Naive thymus-derived CD8-positive, alpha-beta T cell (primary cell): ENCODE measurements at regions not wholly inside any gene's neighbourhood (a gene's known extent, or its start where the extent isn't known, plus 50 kb on each side); places are given as distances from the start of the nearest gene placed in this dataset.
"Not testable (repeated sequence)": the region's sequence is repeated elsewhere in the genome, so short reads cannot be mapped to it uniquely, and the experiment has no call there.

ENCODE experiments used
- ATAC-seq, 2 donors: fragments of 150-1000 bp; cut with Tn5 transposase in 1 of 2; sonication (Bioruptor Pico), chemical (Tn5 transposase) in 1 of 2; 1 replicate in 1 of 2; 2 replicates in 1 of 2; pipeline ENCODE4 v1.10.0; 2021; ENCODE audit warnings: mild to moderate bottlenecking in 2 of 2, moderate library complexity in 2 of 2
- POLR2A ChIA-PET: fragments of 350-600 bp; sonication (Branson Sonifier 250); formaldehyde crosslinking; loops from one replicate; lab custom pipeline; 2021; ENCODE audit warnings: antibody characterized with exemption; lab: Charles Lee
- DNase-seq, 10 donors: peaks; one replicate each; pipeline versions ENCODE4 v3.0.0 to v3.0.0-alpha.2; 2020 to 2022
- H3K27ac Mint-ChIP-seq, 10 donors: one replicate each; pipeline ENCODE4 v1.8.0; 2020 to 2022; ENCODE audit warnings: mild to moderate bottlenecking in 10 of 10, mixed read lengths in 10 of 10, moderate library complexity in 4 of 10, inconsistent platforms in 1 of 10
- H3K27me3 Mint-ChIP-seq, 5 donors: one replicate each; pipeline ENCODE4 v1.8.0; 2021 to 2022; ENCODE audit warnings: mixed read lengths in 5 of 5
- H3K36me3 Mint-ChIP-seq, 3 donors: one replicate each; pipeline ENCODE4 v1.8.0; 2020 to 2022; ENCODE audit warnings: mixed read lengths in 3 of 3, mild to moderate bottlenecking in 2 of 3, inconsistent platforms in 1 of 3
- H3K4me1 Mint-ChIP-seq, 4 donors: one replicate each; pipeline ENCODE4 v1.8.0; 2021 to 2022; ENCODE audit warnings: mixed read lengths in 4 of 4
- H3K4me3 Mint-ChIP-seq, 10 donors: one replicate each; pipeline ENCODE4 v1.8.0; 2020 to 2022; ENCODE audit warnings: mild to moderate bottlenecking in 10 of 10, mixed read lengths in 10 of 10, moderate library complexity in 6 of 10, inconsistent platforms in 1 of 10
- H3K9me3 Mint-ChIP-seq, 9 donors: one replicate each; pipeline ENCODE4 v1.8.0; 2020 to 2022; ENCODE audit warnings: mixed read lengths in 9 of 9, mild to moderate bottlenecking in 3 of 9, inconsistent platforms in 1 of 9, moderate library complexity in 1 of 9

DNA sequence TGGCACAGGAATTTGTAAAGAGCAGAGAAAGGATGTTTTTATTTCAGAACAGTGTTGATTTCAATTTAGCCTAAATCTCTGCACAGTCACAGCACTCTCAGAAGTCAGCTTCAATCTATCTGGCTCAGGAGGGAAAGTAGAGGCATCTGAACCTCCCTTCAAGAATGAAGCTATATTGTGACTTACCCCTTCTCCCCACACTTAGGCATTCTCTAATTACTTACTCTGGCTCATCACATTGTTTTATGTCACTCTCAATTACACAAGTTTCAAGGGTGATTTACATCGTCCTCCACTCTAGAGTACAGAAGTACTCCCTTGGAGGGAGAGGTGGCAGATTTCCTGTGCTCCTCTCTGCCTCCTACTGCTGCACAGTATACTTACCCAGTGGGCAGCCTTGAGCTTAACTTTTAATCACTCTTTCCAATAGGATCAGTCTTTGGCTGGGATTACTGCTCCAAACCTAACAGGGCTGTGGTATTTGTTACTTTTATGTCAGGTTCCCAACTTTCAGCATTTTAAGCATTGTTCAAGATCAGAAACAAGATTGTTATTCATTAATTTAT is 211.4 kb downstream of the AASDHPPT start:
- H3K36me3 Mint-ChIP-seq = no peaks in the 10 kb centered on the region
- H3K4me3 Mint-ChIP-seq = no peak overlapping the region
- DNase-seq (no peak), ATAC-seq (no peak)
- H3K27ac Mint-ChIP-seq = no peak overlapping the region
- no peaks in the 10 kb centered on the region for H3K4me1 Mint-ChIP-seq
- no peaks in the 10 kb centered on the region for H3K27me3 Mint-ChIP-seq
- POLR2A ChIA-PET = no interaction called here
- H3K9me3 Mint-ChIP-seq = peaks cover 0 to 4% (median 0%) of the 10 kb centered on the region in 9 donors

DNA sequence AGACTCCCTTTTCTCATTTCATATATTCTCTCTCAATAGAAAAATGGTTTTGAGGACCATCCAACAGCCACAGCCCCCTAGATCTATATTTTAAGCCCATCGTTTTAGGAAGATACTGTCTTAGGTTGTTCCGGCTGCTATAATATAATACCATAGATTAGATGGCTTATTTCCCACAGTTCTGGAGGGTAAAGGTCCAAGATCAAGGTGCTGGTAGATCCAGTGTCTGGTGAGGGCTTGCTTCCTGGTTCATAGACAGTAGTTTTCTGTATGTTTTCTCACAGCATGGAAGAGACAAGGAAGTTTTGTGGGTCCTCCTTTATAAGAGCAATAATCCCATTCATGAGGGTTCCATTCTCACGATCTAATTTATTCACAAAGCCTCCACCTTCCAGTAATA is 215.1 kb downstream of the AASDHPPT start:
- H3K27ac Mint-ChIP-seq = no peak overlapping the region
- ATAC-seq = no peak
- no peak overlapping the region for H3K4me3 Mint-ChIP-seq
- POLR2A ChIA-PET = no interaction called here
- H3K27me3 Mint-ChIP-seq = peaks cover 0 to 4% (median 0%) of the 10 kb centered on the region in 5 donors
- H3K9me3 Mint-ChIP-seq = peaks cover 0 to 8% (median 3%) of the 10 kb centered on the region in 9 donors
- H3K36me3 Mint-ChIP-seq = no peaks in the 10 kb centered on the region
- H3K4me1 Mint-ChIP-seq = no peaks in the 10 kb centered on the region
- no peak for DNase-seq

DNA sequence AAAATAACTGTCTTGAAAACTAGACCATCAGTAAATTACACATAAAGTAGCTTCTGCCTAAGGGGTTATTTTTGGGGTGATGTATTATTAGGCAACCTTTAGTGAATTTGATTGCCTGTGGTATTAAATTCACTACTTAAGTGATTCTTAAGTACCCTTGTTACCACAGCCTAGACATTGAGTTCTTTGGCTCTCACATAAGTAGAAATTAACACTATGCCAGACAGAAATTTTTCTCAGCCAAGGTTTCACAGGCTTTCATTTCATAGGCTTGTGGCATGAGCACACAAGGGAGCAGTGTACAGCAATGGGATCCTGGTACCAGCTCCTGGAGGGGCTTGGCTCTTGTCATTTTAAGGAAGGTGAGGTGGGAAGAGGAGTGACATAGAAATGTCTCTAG is 218.5 kb downstream of the AASDHPPT start:
- Mint-ChIP-seq H3K9me3 (peaks cover 0 to 18% (median 10%) of the 10 kb centered on the region in 9 donors), H3K27ac (no peak overlapping the region), H3K4me1 (no peaks in the 10 kb centered on the region), H3K4me3 (no peak overlapping the region), H3K27me3 (peaks cover 0 to 4% (median 0%) of the 10 kb centered on the region in 5 donors), H3K36me3 (no peaks in the 10 kb centered on the region)
- ATAC-seq (no peak), DNase-seq (no peak)
- POLR2A ChIA-PET = no interaction called here

DNA sequence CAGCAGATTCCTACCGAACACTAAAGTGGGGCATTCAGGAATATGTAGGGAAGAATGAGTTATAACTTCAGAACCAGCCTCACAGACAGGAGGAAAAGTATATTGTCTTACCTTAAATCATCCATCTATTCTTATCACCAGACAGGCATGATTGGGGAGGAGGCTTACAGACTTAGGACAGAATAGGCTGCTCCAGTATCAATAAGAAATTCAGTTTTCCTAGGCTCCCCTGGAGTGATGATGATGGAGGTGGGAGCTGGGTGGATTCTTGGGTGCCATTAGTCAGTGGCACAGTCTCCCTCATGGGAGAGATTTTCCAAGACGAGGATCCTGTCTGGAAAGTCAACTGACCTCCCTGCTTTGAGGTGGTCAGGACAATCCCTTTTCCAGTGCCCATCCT is 225.0 kb downstream of the AASDHPPT start:
- Mint-ChIP-seq H3K4me3 (no peak overlapping the region), H3K9me3 (peaks cover 10 to 57% (median 28%) of the 10 kb centered on the region in 9 donors), H3K4me1 (no peaks in the 10 kb centered on the region), H3K36me3 (peaks cover 0 to 18% (median 2%) of the 10 kb centered on the region in 3 donors), H3K27ac (no peak overlapping the region), H3K27me3 (peaks cover 0 to 4% (median 0%) of the 10 kb centered on the region in 5 donors)
- no peak for DNase-seq
- POLR2A ChIA-PET = no interaction called here
- no peak for ATAC-seq

DNA sequence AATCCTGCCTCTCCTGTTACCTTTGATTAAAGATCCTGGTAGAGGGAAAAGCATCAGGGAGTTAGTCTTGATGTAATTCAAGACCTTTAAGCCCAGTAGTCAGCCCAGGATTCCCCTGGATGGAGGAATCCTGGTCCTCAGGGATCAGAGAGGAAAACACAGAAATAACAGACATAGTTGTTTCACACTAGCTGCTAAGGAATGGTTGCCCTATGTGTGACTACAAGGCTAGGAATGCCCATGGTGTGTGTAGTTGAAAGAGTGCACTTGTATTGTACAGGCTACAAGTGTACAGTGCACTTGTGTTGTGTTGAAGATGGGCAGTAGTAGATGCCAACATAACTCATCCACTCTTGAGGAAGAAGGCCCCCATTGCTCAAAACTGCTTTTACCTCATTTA is 226.8 kb downstream of the AASDHPPT start:
- DNase-seq (no peak), ATAC-seq (no peak)
- Mint-ChIP-seq H3K4me1 (no peaks in the 10 kb centered on the region), H3K9me3 (peaks cover 5 to 53% (median 27%) of the 10 kb centered on the region in 9 donors), H3K27ac (no peak overlapping the region), H3K27me3 (peaks cover 0 to 4% (median 0%) of the 10 kb centered on the region in 5 donors), H3K4me3 (no peak overlapping the region), H3K36me3 (peaks cover 0 to 18% (median 2%) of the 10 kb centered on the region in 3 donors)
- POLR2A ChIA-PET = no interaction called here

DNA sequence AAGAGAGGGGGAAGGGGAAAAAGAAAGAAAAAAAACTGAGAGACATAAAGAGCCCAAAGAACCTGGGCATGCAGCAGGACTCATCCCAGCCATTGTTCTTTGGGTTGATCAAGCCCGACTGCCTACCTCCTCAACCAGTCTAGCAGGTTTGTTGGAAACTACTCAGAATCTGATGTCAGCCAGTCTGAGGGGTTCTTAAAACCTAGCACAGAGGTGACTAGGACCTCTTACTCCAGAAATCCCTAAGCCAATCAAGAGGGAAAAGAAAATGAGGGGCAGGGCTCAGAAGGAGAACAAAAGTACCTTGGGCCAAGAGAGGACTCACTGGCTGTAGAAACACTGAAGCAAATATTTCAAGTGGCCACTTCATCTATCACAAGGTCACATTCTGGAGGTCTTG is 228.0 kb downstream of the AASDHPPT start:
- Mint-ChIP-seq H3K27me3 (peaks cover 0 to 4% (median 0%) of the 10 kb centered on the region in 5 donors), H3K4me1 (no peaks in the 10 kb centered on the region), H3K36me3 (peaks cover 0 to 18% (median 2%) of the 10 kb centered on the region in 3 donors), H3K4me3 (no peak overlapping the region), H3K27ac (no peak overlapping the region), H3K9me3 (peaks cover 5 to 45% (median 28%) of the 10 kb centered on the region in 9 donors)
- POLR2A ChIA-PET = no interaction called here
- no peak for ATAC-seq
- DNase-seq = no peak

DNA sequence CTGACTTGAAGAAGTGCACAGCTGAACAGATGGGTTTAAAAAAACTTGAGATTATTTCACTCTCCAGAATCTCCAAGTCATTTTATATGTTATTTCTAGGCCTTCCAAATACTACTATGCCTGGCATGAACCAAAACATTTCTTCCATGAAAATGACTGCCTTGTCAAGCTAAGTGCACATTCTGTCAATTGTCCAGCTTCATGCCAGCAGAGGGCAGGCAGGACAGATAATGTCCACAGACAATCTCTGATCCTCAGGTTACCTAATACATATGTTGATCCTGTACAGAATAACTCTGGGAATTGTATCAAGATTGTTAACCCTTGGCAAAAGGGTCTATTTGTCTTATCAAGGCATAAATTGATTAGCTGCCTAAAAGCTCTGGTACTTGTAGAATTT is 229.5 kb downstream of the AASDHPPT start:
- Mint-ChIP-seq H3K4me1 (no peaks in the 10 kb centered on the region), H3K27ac (no peak overlapping the region), H3K4me3 (no peak overlapping the region), H3K9me3 (peaks cover 6 to 37% (median 24%) of the 10 kb centered on the region in 9 donors), H3K36me3 (peaks cover 0 to 18% (median 2%) of the 10 kb centered on the region in 3 donors), H3K27me3 (peaks cover 0 to 4% (median 0%) of the 10 kb centered on the region in 5 donors)
- ATAC-seq (no peak), DNase-seq (no peak)
- POLR2A ChIA-PET = no interaction called here

DNA sequence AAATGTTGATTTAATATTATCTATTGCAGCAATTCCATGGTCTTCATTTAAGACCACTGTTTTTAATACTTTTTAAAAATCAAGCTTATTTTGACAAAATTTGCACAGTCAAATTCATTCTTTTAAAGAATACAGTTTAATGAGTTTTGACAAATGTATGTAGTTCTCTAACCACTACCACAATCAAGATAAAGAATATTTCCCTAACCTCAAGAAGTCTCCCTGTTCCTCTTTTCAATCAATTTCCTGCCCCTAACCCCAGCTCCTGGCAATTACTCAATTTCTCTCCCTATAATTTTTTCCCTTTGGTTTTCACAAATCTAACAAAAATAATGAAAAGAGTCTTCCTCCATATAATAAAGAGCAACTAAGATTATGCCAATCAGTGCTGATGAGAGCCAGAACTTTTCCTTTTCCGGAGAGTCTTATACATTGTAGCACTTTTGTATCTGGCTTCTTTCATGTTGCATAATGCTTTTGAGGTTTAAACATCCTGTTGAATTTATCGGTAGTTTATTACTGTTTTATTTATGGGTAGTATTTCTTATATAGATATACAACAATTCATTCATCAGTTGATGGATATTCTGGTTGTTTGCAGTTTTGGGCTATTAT is 231.7 kb downstream of the AASDHPPT start:
- Mint-ChIP-seq H3K36me3 (peaks cover 0 to 3% (median 0%) of the 10 kb centered on the region in 3 donors), H3K27ac (no peak overlapping the region), H3K9me3 (peaks cover 0 to 25% (median 10%) of the 10 kb centered on the region in 9 donors), H3K27me3 (peaks cover 0 to 3% (median 0%) of the 10 kb centered on the region in 5 donors), H3K4me3 (no peak overlapping the region), H3K4me1 (no peaks in the 10 kb centered on the region)
- no peak for ATAC-seq
- POLR2A ChIA-PET = no interaction called here
- DNase-seq = no peak

DNA sequence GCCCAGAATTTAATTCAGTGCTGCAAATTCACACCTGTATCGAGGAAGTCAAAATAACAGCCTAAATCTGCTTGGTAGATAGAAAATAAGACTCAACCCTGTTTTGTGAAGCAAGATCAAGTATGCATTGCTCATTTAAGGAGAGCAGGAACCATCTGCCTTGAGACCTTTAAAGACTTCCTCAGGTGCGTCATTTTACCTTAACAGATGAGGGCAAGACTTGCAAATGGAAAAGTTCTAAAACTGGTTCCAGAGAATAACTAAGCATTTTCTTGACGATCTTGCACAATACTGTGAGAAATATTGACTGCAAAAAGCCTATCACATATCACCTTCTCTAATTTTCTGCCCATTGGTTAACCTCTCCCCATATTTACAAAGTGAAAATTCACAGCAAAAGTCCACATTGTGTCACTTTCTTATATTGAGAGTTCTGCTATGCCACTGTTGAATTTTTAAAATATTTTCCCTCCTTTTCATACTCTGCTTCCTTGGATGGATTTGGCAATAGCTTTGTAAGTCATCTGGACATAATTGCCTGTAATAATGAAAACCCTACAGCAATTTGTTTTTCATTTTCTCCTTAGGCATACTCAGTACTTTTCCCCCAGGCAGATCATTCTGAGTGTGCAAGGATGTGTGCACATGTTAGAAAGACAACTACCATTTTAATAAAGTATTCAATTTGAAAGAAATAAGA is 234.2 kb downstream of the AASDHPPT start:
- H3K27ac Mint-ChIP-seq = no peak overlapping the region

DNA sequence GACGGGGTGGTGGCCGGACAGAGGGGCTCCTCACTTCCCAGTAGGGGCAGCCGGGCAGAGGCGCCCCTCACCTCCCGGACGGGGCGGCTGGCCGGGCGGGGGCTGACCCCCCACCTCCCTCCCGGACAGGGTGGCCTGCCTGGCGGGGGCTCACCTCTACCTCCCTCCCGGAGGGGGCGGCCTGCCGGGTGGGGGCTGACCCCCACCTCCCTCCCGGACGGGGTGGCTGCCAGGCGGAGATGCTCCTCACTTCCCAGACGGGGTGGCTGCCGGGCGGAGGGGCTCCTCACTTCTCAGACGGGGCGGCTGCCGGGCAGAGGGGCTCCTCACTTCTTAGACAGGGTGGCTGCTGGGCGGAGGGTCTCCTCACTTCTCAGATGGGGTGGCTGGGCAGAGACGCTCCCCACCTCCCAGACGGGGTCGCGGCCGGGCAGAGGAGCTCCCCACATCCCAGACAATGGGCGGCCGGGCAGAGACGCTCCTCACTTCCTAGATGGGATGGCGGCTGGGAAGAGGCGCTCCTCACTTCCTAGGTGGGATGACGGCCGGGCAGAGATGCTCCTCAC is 239.8 kb downstream of the AASDHPPT start:
- DNase-seq, H3K27ac Mint-ChIP-seq, H3K4me1 Mint-ChIP-seq, H3K36me3 Mint-ChIP-seq, H3K4me3 Mint-ChIP-seq, H3K27me3 Mint-ChIP-seq, ATAC-seq, POLR2A ChIA-PET: not testable (repeated sequence)
- H3K9me3 Mint-ChIP-seq = peaks cover 0 to 10% (median 2%) of the 10 kb centered on the region in 9 donors

More for the DNA sequence above, 234.2 kb downstream of the AASDHPPT start:
- Mint-ChIP-seq H3K36me3 (no peaks in the 10 kb centered on the region), H3K27me3 (no peaks in the 10 kb centered on the region), H3K4me3 (no peak overlapping the region), H3K4me1 (no peaks in the 10 kb centered on the region), H3K9me3 (peaks cover 0 to 10% (median 0%) of the 10 kb centered on the region in 9 donors)
- POLR2A ChIA-PET = no interaction called here
- ATAC-seq (no peak), DNase-seq (no peak)

DNA sequence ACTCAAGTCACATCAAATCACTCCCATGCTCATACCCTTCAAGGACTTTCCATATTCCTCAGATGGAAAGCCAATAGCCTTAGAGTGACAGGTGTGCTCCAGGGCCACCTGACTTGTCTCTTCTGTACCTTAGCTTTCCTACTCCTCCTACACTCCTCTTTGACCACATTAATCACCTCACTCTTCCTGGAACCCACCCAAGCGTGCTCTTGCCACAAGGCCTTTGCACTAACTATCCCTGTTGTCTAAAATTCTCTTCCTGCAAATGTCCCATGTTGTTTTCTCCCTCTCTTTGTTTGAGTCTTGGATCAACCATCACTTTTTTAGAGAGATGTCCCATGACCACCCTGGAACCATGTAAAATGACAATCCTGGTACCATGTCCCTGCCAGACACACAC is 244.1 kb downstream of the AASDHPPT start:
- Mint-ChIP-seq H3K27ac (no peak overlapping the region), H3K4me3 (no peak overlapping the region), H3K4me1 (no peaks in the 10 kb centered on the region), H3K36me3 (no peaks in the 10 kb centered on the region), H3K9me3 (peaks cover 0 to 17% (median 2%) of the 10 kb centered on the region in 9 donors), H3K27me3 (peaks cover 0 to 4% (median 0%) of the 10 kb centered on the region in 5 donors)
- ATAC-seq (no peak), DNase-seq (no peak)
- POLR2A ChIA-PET = no interaction called here

DNA sequence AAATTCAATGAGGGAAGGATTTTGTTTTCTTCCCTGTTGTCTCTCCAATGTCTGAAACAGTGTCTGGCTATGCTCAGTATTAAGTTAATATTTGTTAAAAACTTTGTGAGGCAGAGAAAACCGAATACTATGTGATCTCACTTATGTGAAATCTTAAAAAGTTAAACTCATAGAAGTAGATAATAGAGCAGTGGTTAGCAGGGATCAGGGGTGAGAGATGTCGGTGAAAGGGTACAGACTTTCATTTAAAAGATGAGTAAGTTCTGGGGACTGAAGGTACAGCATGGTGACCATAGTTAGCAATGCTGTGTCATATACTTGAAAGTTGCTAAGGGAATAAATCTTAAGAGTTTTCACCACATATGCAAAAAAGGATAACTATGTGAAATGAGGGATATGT is 244.6 kb downstream of the AASDHPPT start:
- Mint-ChIP-seq H3K4me3 (no peak overlapping the region), H3K36me3 (no peaks in the 10 kb centered on the region), H3K4me1 (no peaks in the 10 kb centered on the region), H3K27ac (no peak overlapping the region), H3K27me3 (peaks cover 0 to 5% (median 0%) of the 10 kb centered on the region in 5 donors), H3K9me3 (peaks cover 0 to 21% (median 2%) of the 10 kb centered on the region in 9 donors)
- no peak for DNase-seq
- no peak for ATAC-seq
- POLR2A ChIA-PET = no interaction called here

DNA sequence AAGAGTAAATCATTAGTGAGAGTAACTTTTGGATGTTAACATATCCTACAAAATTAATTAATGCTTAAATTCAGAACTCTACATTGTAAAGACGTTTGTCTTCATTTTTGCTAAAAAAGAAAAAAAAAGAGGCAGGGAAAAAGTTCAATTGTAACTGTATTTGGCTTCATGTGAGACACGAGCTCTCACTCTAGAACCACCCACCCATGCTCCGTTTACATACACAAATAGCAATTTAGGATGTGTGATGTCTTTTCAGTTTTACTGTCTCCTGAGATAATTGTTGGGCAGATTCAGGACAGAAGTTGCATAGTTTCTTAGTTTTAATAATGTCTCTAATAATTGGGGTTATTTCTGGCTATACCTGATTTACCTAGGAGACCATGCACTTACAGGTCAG is 248.6 kb downstream of the AASDHPPT start:
- H3K36me3 Mint-ChIP-seq = no peaks in the 10 kb centered on the region
- peaks cover 0 to 10% (median 0%) of the 10 kb centered on the region in 5 donors for H3K27me3 Mint-ChIP-seq
- DNase-seq (no peak), ATAC-seq (no peak)
- peaks cover 0 to 33% (median 2%) of the 10 kb centered on the region in 9 donors for H3K9me3 Mint-ChIP-seq
- H3K4me1 Mint-ChIP-seq = no peaks in the 10 kb centered on the region
- POLR2A ChIA-PET = no interaction called here
- no peak overlapping the region for H3K4me3 Mint-ChIP-seq
- H3K27ac Mint-ChIP-seq = no peak overlapping the region
